ENCODE measurements at regions not wholly inside any gene's neighbourhood (a gene's known extent, or its start where the extent isn't known, plus 50 kb on each side); places are given as distances from the start of the nearest gene placed in this dataset.

- Mint-ChIP-seq H3K4me3 (no peak overlapping the region), H3K27ac (no peak overlapping the region), H3K36me3 (no peaks in the 10 kb centered on the region), H3K4me1 (no peaks in the 10 kb centered on the region), H3K9me3 (peaks cover 0 to 7% (median 0%) of the 10 kb centered on the region in 7 donors), H3K27me3 (ENCODE audit: low read depth in 3 of 3) (no peaks in the 10 kb centered on the region)
- H3K9ac ChIP-seq (ENCODE audit: insufficient read depth, low read length, poor library complexity, severe bottlenecking): no peak overlapping the region
- no peaks in the 10 kb centered on the region for H3K79me2 ChIP-seq (ENCODE audit: insufficient read depth, low read length)
- TF ChIP-seq CTCF (IDR thresholded peaks at IDR 0.05): no peak
- WGBS (ENCODE audit: insufficient coverage): no CpG with 5 or more reads among the region's 3 CpGs
- H4K20me1 ChIP-seq (ENCODE audit: insufficient read depth, low read length): no peaks in the 10 kb centered on the region
- no peaks in the 10 kb centered on the region for H3K4me1 ChIP-seq (ENCODE audit: control insufficient read depth in 1 of 2, insufficient read depth in 2 of 2, low read length in 2 of 2)
- no peaks in the 10 kb centered on the region for H3K36me3 ChIP-seq (replicated peaks in 1 of 2; ENCODE audit: control insufficient read depth in 1 of 2, insufficient read depth in 2 of 2, low read length in 2 of 2)
- intact Hi-C loops (cut with micrococcal nuclease): no loop called here
- H2AFZ ChIP-seq (ENCODE audit: insufficient read depth, low read depth, low read length, poor library complexity, severe bottlenecking): no peak overlapping the region
- DNase-seq: no peak
- H3K27me3 ChIP-seq (ENCODE audit: control insufficient read depth in 2 of 2, insufficient read depth in 2 of 2, low read length in 2 of 2): no peaks in the 10 kb centered on the region
- no peak overlapping the region for H3K4me2 ChIP-seq (replicated peaks; ENCODE audit: extremely low read depth, low read length, poor library complexity, severe bottlenecking)
- no peaks in the 10 kb centered on the region for H3K9me3 ChIP-seq (replicated peaks in 1 of 2; ENCODE audit: control insufficient read depth in 1 of 2, insufficient read depth in 1 of 2, low read length in 2 of 2)
- no peak overlapping the region for H3K27ac ChIP-seq (ENCODE audit: low read depth in 1 of 2, low read length in 2 of 2)
- no peak overlapping the region for H3K4me3 ChIP-seq (replicated peaks in 1 of 3; ENCODE audit: low read depth in 2 of 3, low read length in 3 of 3)
Measured at GRCh38 chr5:100448111-100448528, 87.1 kb upstream of the FAM174A start.

- TF ChIP-seq CTCF (IDR thresholded peaks at IDR 0.05): no peak
- WGBS (ENCODE audit: insufficient coverage): no CpG with 5 or more reads among the region's 2 CpGs
- Mint-ChIP-seq H3K4me1 (no peaks in the 10 kb centered on the region), H3K36me3 (no peaks in the 10 kb centered on the region), H3K27ac (no peak overlapping the region), H3K4me3 (no peak overlapping the region), H3K27me3 (ENCODE audit: low read depth in 3 of 3) (peaks cover 0 to 1% (median 0%) of the 10 kb centered on the region in 3 donors), H3K9me3 (peaks cover 0 to 7% (median 2%) of the 10 kb centered on the region in 7 donors)
- Histone ChIP-seq H3K36me3 (replicated peaks in 1 of 2; ENCODE audit: control insufficient read depth in 1 of 2, insufficient read depth in 2 of 2, low read length in 2 of 2) (no peaks in the 10 kb centered on the region), H3K4me3 (replicated peaks in 1 of 3; ENCODE audit: low read depth in 2 of 3, low read length in 3 of 3) (no peak overlapping the region), H4K20me1 (ENCODE audit: insufficient read depth, low read length) (no peaks in the 10 kb centered on the region), H3K9ac (ENCODE audit: insufficient read depth, low read length, poor library complexity, severe bottlenecking) (no peak overlapping the region), H2AFZ (ENCODE audit: insufficient read depth, low read depth, low read length, poor library complexity, severe bottlenecking) (no peak overlapping the region), H3K27me3 (ENCODE audit: control insufficient read depth in 2 of 2, insufficient read depth in 2 of 2, low read length in 2 of 2) (no peaks in the 10 kb centered on the region), H3K4me1 (ENCODE audit: control insufficient read depth in 1 of 2, insufficient read depth in 2 of 2, low read length in 2 of 2) (no peaks in the 10 kb centered on the region), H3K9me3 (replicated peaks in 1 of 2; ENCODE audit: control insufficient read depth in 1 of 2, insufficient read depth in 1 of 2, low read length in 2 of 2) (no peaks in the 10 kb centered on the region), H3K79me2 (ENCODE audit: insufficient read depth, low read length) (no peaks in the 10 kb centered on the region), H3K4me2 (replicated peaks; ENCODE audit: extremely low read depth, low read length, poor library complexity, severe bottlenecking) (no peak overlapping the region), H3K27ac (ENCODE audit: low read depth in 1 of 2, low read length in 2 of 2) (no peak overlapping the region)
- intact Hi-C loops (cut with micrococcal nuclease): no loop called here
- no peak for DNase-seq
Measured at GRCh38 chr5:100446879-100447430, 88.2 kb upstream of the FAM174A start.
